Adrenal gland (tissue), 5 donors: ENCODE measurements at regions not wholly inside any gene's neighbourhood (a gene's known extent, or its start where the extent isn't known, plus 50 kb on each side); places are given as distances from the start of the nearest gene placed in this dataset.

Experiments
- POLR2A ChIP-seq, 2 donors: fragments of 450-650 bp; IDR thresholded peaks; one replicate each; pipeline ENCODE4 v1.6.1; 2017; ENCODE audit warnings: antibody characterized with exemption in 2 of 2, mild to moderate bottlenecking in 2 of 2, moderate library complexity in 1 of 2
- TF ChIP-seq, protein P1 (sequence below), 6 experiments: fragments of 450-650 bp in 4 of 6; fragments of 200-600 bp in 2 of 6; sonication (generic) in 1 of 6; IDR thresholded peaks; 1 replicate in 5 of 6; 2 replicates in 1 of 6; pipeline versions ENCODE4 v1.5.1 to v1.8.0; 2016 to 2021; ENCODE audit warnings: antibody characterized with exemption in 6 of 6, mild to moderate bottlenecking in 2 of 6, moderate library complexity in 1 of 6
- donor health status: DM: no; HTN: no; CAD: no.

DNA sequence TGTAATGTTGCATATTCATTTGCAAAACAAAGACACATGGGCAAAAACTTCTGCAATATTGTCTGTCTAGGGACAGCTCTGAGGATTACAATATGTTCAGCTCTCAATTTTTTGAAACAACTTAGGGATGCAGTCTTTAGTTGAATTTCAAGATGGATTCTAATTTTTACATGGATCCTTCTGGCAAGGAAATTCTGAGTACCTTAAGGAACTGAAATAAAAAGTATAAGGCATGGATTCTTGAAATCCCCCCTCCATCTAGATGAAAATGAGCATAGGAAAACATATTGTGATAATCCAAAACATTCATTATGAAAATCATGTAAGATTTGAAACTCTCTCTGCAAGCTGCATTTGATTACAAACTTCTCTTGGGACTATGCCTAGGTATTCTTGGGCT lies 568.6 kb downstream of the CETN3 start:
- TF ChIP-seq, protein P1, sequence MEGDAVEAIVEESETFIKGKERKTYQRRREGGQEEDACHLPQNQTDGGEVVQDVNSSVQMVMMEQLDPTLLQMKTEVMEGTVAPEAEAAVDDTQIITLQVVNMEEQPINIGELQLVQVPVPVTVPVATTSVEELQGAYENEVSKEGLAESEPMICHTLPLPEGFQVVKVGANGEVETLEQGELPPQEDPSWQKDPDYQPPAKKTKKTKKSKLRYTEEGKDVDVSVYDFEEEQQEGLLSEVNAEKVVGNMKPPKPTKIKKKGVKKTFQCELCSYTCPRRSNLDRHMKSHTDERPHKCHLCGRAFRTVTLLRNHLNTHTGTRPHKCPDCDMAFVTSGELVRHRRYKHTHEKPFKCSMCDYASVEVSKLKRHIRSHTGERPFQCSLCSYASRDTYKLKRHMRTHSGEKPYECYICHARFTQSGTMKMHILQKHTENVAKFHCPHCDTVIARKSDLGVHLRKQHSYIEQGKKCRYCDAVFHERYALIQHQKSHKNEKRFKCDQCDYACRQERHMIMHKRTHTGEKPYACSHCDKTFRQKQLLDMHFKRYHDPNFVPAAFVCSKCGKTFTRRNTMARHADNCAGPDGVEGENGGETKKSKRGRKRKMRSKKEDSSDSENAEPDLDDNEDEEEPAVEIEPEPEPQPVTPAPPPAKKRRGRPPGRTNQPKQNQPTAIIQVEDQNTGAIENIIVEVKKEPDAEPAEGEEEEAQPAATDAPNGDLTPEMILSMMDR (IDR thresholded peaks at IDR 0.05): no peak
- no peak for TF ChIP-seq POLR2A (IDR thresholded peaks at IDR 0.05)
